ENCODE measurements at regions not wholly inside any gene's neighbourhood (a gene's known extent, or its start where the extent isn't known, plus 50 kb on each side); places are given as distances from the start of the nearest gene placed in this dataset.

GRCh38 chr16:82402665-82403218 is 224.0 kb upstream of the CDH13 start:
- Mint-ChIP-seq H3K27ac (no peak overlapping the region), H3K9me3 (ENCODE audit: low read depth) (no peaks in the 10 kb centered on the region), H3K27me3 (peaks cover 8% of the 10 kb centered on the region), H3K36me3 (ENCODE audit: low read depth) (no peaks in the 10 kb centered on the region), H3K4me1 (no peaks in the 10 kb centered on the region), H3K4me3 (no peak overlapping the region)
- CTCF ChIA-PET: interaction anchor here (0.6 kb wide), 1 partner anchor 484 kb away, joined by 3 read pairs; no protein-coding TSS in a partner anchor
- DNase-seq (no peak), ATAC-seq (no peak)
- intact Hi-C loops (cut with DNase I, micrococcal nuclease): no loop called here
- POLR2A ChIA-PET: no interaction called here

- no peaks in the 10 kb centered on the region for H3K4me1 Mint-ChIP-seq
- no peaks in the 10 kb centered on the region for H3K9me3 Mint-ChIP-seq (ENCODE audit: low read depth)
- ATAC-seq: no peak
- H3K4me3 Mint-ChIP-seq: no peak overlapping the region
- intact Hi-C loops (cut with DNase I, micrococcal nuclease): no loop called here
- no peaks in the 10 kb centered on the region for H3K36me3 Mint-ChIP-seq (ENCODE audit: low read depth)
- CTCF ChIA-PET: no interaction called here
- peaks cover 10% of the 10 kb centered on the region for H3K27me3 Mint-ChIP-seq
- DNase-seq: no peak
- no peak overlapping the region for H3K27ac Mint-ChIP-seq
- POLR2A ChIA-PET: no interaction called here
These were observed 226.7 kb upstream of the CDH13 start for GRCh38 chr16:82400046-82400445.

- H3K4me3 Mint-ChIP-seq: no peak overlapping the region
- CTCF ChIA-PET: interaction anchor here (0.5 kb wide), 1 partner anchor 35 kb away, joined by 3 read pairs; no protein-coding TSS in a partner anchor
- no peak overlapping the region for H3K27ac Mint-ChIP-seq
- POLR2A ChIA-PET: no interaction called here
- ATAC-seq (no peak), DNase-seq (no peak)
- H3K36me3 Mint-ChIP-seq (ENCODE audit: low read depth): no peaks in the 10 kb centered on the region
- intact Hi-C loops (cut with DNase I, micrococcal nuclease): no loop called here
- peaks cover 6% of the 10 kb centered on the region for H3K27me3 Mint-ChIP-seq
- no peaks in the 10 kb centered on the region for H3K4me1 Mint-ChIP-seq
- H3K9me3 Mint-ChIP-seq (ENCODE audit: low read depth): no peaks in the 10 kb centered on the region
These were observed 226.5 kb upstream of the MPHOSPH6 start for GRCh38 chr16:82396509-82396908.

- no peak overlapping the region for H3K27ac Mint-ChIP-seq
- peaks cover 6% of the 10 kb centered on the region for H3K27me3 Mint-ChIP-seq
- no peaks in the 10 kb centered on the region for H3K36me3 Mint-ChIP-seq (ENCODE audit: low read depth)
- H3K4me1 Mint-ChIP-seq: no peaks in the 10 kb centered on the region
- intact Hi-C loops (cut with DNase I, micrococcal nuclease): no loop called here
- no peak overlapping the region for H3K4me3 Mint-ChIP-seq
- ATAC-seq (no peak), DNase-seq (no peak)
- H3K9me3 Mint-ChIP-seq (ENCODE audit: low read depth): no peaks in the 10 kb centered on the region
- POLR2A ChIA-PET: no interaction called here
- CTCF ChIA-PET: no interaction called here
These were observed 225.2 kb upstream of the MPHOSPH6 start for GRCh38 chr16:82395212-82395611.

GRCh38 chr16:82391690-82392089 is 221.7 kb upstream of the MPHOSPH6 start:
- Mint-ChIP-seq H3K27me3 (peaks cover 5% of the 10 kb centered on the region), H3K9me3 (ENCODE audit: low read depth) (no peaks in the 10 kb centered on the region)

GRCh38 chr16:82389956-82390650 is 220.1 kb upstream of the MPHOSPH6 start:
- intact Hi-C loops (cut with DNase I, micrococcal nuclease): no loop called here
- Mint-ChIP-seq H3K4me3 (no peak overlapping the region), H3K27me3 (peaks cover 2% of the 10 kb centered on the region), H3K27ac (no peak overlapping the region), H3K9me3 (ENCODE audit: low read depth) (no peaks in the 10 kb centered on the region), H3K4me1 (no peaks in the 10 kb centered on the region), H3K36me3 (ENCODE audit: low read depth) (no peaks in the 10 kb centered on the region)
- ATAC-seq (no peak), DNase-seq (no peak)
- ChIA-PET POLR2A (no interaction called here), CTCF (no interaction called here)

More at GRCh38 chr16:82391690-82392089, 221.7 kb upstream of the MPHOSPH6 start:
- CTCF ChIA-PET: no interaction called here
- Mint-ChIP-seq H3K36me3 (ENCODE audit: low read depth) (no peaks in the 10 kb centered on the region), H3K27ac (no peak overlapping the region), H3K4me1 (no peaks in the 10 kb centered on the region), H3K4me3 (no peak overlapping the region)
- intact Hi-C loops (cut with DNase I, micrococcal nuclease): no loop called here
- POLR2A ChIA-PET: no interaction called here
- DNase-seq (no peak), ATAC-seq (no peak)

- ATAC-seq (no peak), DNase-seq (no peak)
- intact Hi-C loops (cut with DNase I, micrococcal nuclease): no loop called here
- H3K9me3 Mint-ChIP-seq (ENCODE audit: low read depth): no peaks in the 10 kb centered on the region
- no peaks in the 10 kb centered on the region for H3K4me1 Mint-ChIP-seq
- H3K27me3 Mint-ChIP-seq: peaks cover 2% of the 10 kb centered on the region
- CTCF ChIA-PET: interaction anchor here (0.7 kb wide), 1 partner anchor 973 kb away, joined by 3 read pairs; no protein-coding TSS in a partner anchor
- POLR2A ChIA-PET: interaction anchor here (0.6 kb wide), 1 partner anchor 329 kb away, joined by 3 read pairs; no protein-coding TSS in a partner anchor
- H3K36me3 Mint-ChIP-seq (ENCODE audit: low read depth): no peaks in the 10 kb centered on the region
- no peak overlapping the region for H3K27ac Mint-ChIP-seq
- H3K4me3 Mint-ChIP-seq: no peak overlapping the region
These were observed 216.7 kb upstream of the MPHOSPH6 start for GRCh38 chr16:82386761-82387160.

- ATAC-seq (no peak), DNase-seq (no peak)
- H3K36me3 Mint-ChIP-seq (ENCODE audit: low read depth): no peaks in the 10 kb centered on the region
- H3K27ac Mint-ChIP-seq: no peak overlapping the region
- H3K27me3 Mint-ChIP-seq: peaks cover 2% of the 10 kb centered on the region
- CTCF ChIA-PET: no interaction called here
- peaks cover 2% of the 10 kb centered on the region for H3K9me3 Mint-ChIP-seq (ENCODE audit: low read depth)
- POLR2A ChIA-PET: no interaction called here
- intact Hi-C loops (cut with DNase I, micrococcal nuclease): no loop called here
- H3K4me1 Mint-ChIP-seq: no peaks in the 10 kb centered on the region
- no peak overlapping the region for H3K4me3 Mint-ChIP-seq
These were observed 214.9 kb upstream of the MPHOSPH6 start for GRCh38 chr16:82384949-82385348.

- ATAC-seq (peak; percentile 61), DNase-seq (peak; percentile 11)
- no peaks in the 10 kb centered on the region for H3K4me1 Mint-ChIP-seq
- no peaks in the 10 kb centered on the region for H3K36me3 Mint-ChIP-seq (ENCODE audit: low read depth)
- peaks cover 2% of the 10 kb centered on the region for H3K9me3 Mint-ChIP-seq (ENCODE audit: low read depth)
- H3K27ac Mint-ChIP-seq: no peak overlapping the region
- ChIA-PET CTCF (interaction anchor here (1.3 kb wide), 1 partner anchor 120 kb away, joined by 3 read pairs; no protein-coding TSS in a partner anchor), POLR2A (no interaction called here)
- intact Hi-C loops (cut with DNase I, micrococcal nuclease): no loop called here
- no peak overlapping the region for H3K4me3 Mint-ChIP-seq
- peaks cover 2% of the 10 kb centered on the region for H3K27me3 Mint-ChIP-seq
These were observed 214.0 kb upstream of the MPHOSPH6 start for GRCh38 chr16:82384017-82384416.

- ATAC-seq (no peak), DNase-seq (no peak)
- Mint-ChIP-seq H3K36me3 (ENCODE audit: low read depth) (no peaks in the 10 kb centered on the region), H3K27ac (no peak overlapping the region), H3K9me3 (ENCODE audit: low read depth) (peaks cover 2% of the 10 kb centered on the region), H3K27me3 (peaks cover 2% of the 10 kb centered on the region), H3K4me1 (no peaks in the 10 kb centered on the region), H3K4me3 (no peak overlapping the region)
- ChIA-PET POLR2A (no interaction called here), CTCF (no interaction called here)
- intact Hi-C loops (cut with DNase I, micrococcal nuclease): no loop called here
These were observed 212.5 kb upstream of the MPHOSPH6 start for GRCh38 chr16:82382521-82382920.

- CTCF ChIA-PET: no interaction called here
- POLR2A ChIA-PET: no interaction called here
- Mint-ChIP-seq H3K36me3 (ENCODE audit: low read depth) (no peaks in the 10 kb centered on the region), H3K4me1 (no peaks in the 10 kb centered on the region), H3K9me3 (ENCODE audit: low read depth) (peaks cover 2% of the 10 kb centered on the region), H3K4me3 (no peak overlapping the region), H3K27me3 (peaks cover 5% of the 10 kb centered on the region), H3K27ac (no peak overlapping the region)
- DNase-seq: no peak
- intact Hi-C loops (cut with DNase I, micrococcal nuclease): no loop called here
- no peak for ATAC-seq
These were observed 209.5 kb upstream of the MPHOSPH6 start for GRCh38 chr16:82379551-82379950.

- Mint-ChIP-seq H3K4me3 (no peak overlapping the region), H3K36me3 (ENCODE audit: low read depth) (no peaks in the 10 kb centered on the region), H3K27me3 (peaks cover 5% of the 10 kb centered on the region), H3K27ac (no peak overlapping the region), H3K4me1 (no peaks in the 10 kb centered on the region), H3K9me3 (ENCODE audit: low read depth) (no peaks in the 10 kb centered on the region)
- POLR2A ChIA-PET: no interaction called here
- intact Hi-C loops (cut with DNase I, micrococcal nuclease): no loop called here
- CTCF ChIA-PET: no interaction called here
- ATAC-seq (no peak), DNase-seq (no peak)
These were observed 204.0 kb upstream of the MPHOSPH6 start for GRCh38 chr16:82373976-82374375.

Data from activated CD4-positive, alpha-beta T cell treated with anti-CD3 and anti-CD28 coated beads for 36 hours (primary cell).